ENCODE measurements at regions not wholly inside any gene's neighbourhood (a gene's known extent, or its start where the extent isn't known, plus 50 kb on each side); places are given as distances from the start of the nearest gene placed in this dataset.
A peak's percentile ranks its signal among the peaks of the same experiment; 100 is the strongest.
"Not testable (repeated sequence)": the region's sequence is repeated elsewhere in the genome, so short reads cannot be mapped to it uniquely, and the experiment has no call there.

GRCh38 chr5:118311103-118311819 is 677.1 kb downstream of the DTWD2 start:
- FAIRE-seq (no peak), DNase-seq (ENCODE audit: insufficient read length, low spot score) (no peak)

- DNase-seq (ENCODE audit: insufficient read length, low spot score): no peak
- no peak for FAIRE-seq
These were observed 677.9 kb downstream of the DTWD2 start for GRCh38 chr5:118310401-118310800.

GRCh38 chr5:118303296-118303695 is 685.1 kb downstream of the DTWD2 start:
- DNase-seq (ENCODE audit: insufficient read length, low spot score): no peak
- FAIRE-seq: no peak

GRCh38 chr5:118302786-118303185 is 685.6 kb downstream of the DTWD2 start:
- no peak for FAIRE-seq
- DNase-seq (ENCODE audit: insufficient read length, low spot score): no peak

GRCh38 chr5:118301696-118302095 is 686.7 kb downstream of the DTWD2 start:
- DNase-seq (ENCODE audit: insufficient read length, low spot score): no peak

GRCh38 chr5:118295045-118295444 is 693.3 kb downstream of the DTWD2 start:
- FAIRE-seq (no peak), DNase-seq (ENCODE audit: insufficient read length, low spot score) (no peak)

More at GRCh38 chr5:118301696-118302095, 686.7 kb downstream of the DTWD2 start:
- FAIRE-seq: no peak

- FAIRE-seq (no peak), DNase-seq (ENCODE audit: insufficient read length, low spot score) (no peak)
These were observed 695.0 kb downstream of the DTWD2 start for GRCh38 chr5:118293378-118293777.

- FAIRE-seq (no peak), DNase-seq (ENCODE audit: insufficient read length, low spot score) (no peak)
These were observed 698.1 kb downstream of the DTWD2 start for GRCh38 chr5:118290204-118290603.

- FAIRE-seq; DNase-seq (ENCODE audit: insufficient read length, low spot score): not testable (repeated sequence)
These were observed 704.1 kb downstream of the DTWD2 start for GRCh38 chr5:118284230-118284629.

GRCh38 chr5:118282480-118283038 is 705.8 kb downstream of the DTWD2 start:
- not testable (repeated sequence) for DNase-seq (ENCODE audit: insufficient read length, low spot score); FAIRE-seq

- DNase-seq (ENCODE audit: insufficient read length, low spot score) (no peak), FAIRE-seq (no peak)
These were observed 708.6 kb downstream of the DTWD2 start for GRCh38 chr5:118279540-118280294.

- DNase-seq (ENCODE audit: insufficient read length, low spot score) (no peak), FAIRE-seq (no peak)
These were observed 717.8 kb downstream of the DTWD2 start for GRCh38 chr5:118270526-118270925.

GRCh38 chr5:118258223-118258622 is 730.1 kb downstream of the DTWD2 start:
- no peak for DNase-seq (ENCODE audit: insufficient read length, low spot score)
- no peak for FAIRE-seq

GRCh38 chr5:118257066-118257465 is 731.3 kb downstream of the DTWD2 start:
- peak; percentile 9 for DNase-seq (ENCODE audit: insufficient read length, low spot score)
- FAIRE-seq: no peak

GRCh38 chr5:118253225-118254061 is 734.9 kb downstream of the DTWD2 start:
- no peak for DNase-seq (ENCODE audit: insufficient read length, low spot score)
- FAIRE-seq: no peak

- no peak for FAIRE-seq
- no peak for DNase-seq (ENCODE audit: insufficient read length, low spot score)
These were observed 739.0 kb downstream of the DTWD2 start for GRCh38 chr5:118249386-118249785.

- no peak for FAIRE-seq
- no peak for DNase-seq (ENCODE audit: insufficient read length, low spot score)
These were observed 740.9 kb downstream of the DTWD2 start for GRCh38 chr5:118247458-118247857.

- FAIRE-seq: no peak
- DNase-seq (ENCODE audit: insufficient read length, low spot score): no peak
These were observed 744.7 kb downstream of the DTWD2 start for GRCh38 chr5:118243613-118244012.

GRCh38 chr5:118243068-118243467 is 745.3 kb downstream of the DTWD2 start:
- no peak for DNase-seq (ENCODE audit: insufficient read length, low spot score)
- FAIRE-seq: no peak

- FAIRE-seq (no peak), DNase-seq (ENCODE audit: insufficient read length, low spot score) (no peak)
These were observed 752.1 kb downstream of the DTWD2 start for GRCh38 chr5:118236108-118236849.

All from HTR-8/SVneo (cell line).